Sigmoid colon (tissue), 6 donors: ENCODE measurements at regions not wholly inside any gene's neighbourhood (a gene's known extent, or its start where the extent isn't known, plus 50 kb on each side); places are given as distances from the start of the nearest gene placed in this dataset.

Experiments used
- DNase-seq: peaks from one replicate; pipeline ENCODE4 v3.0.0-alpha.2; 2019
- H3K27ac ChIP-seq, 4 donors: fragments of 200-600 bp; sonication (generic); one replicate each; pipeline ENCODE4 v1.5.1; 2016 to 2019; ENCODE audit warnings: mild to moderate bottlenecking in 1 of 4
- H3K27me3 ChIP-seq, 3 donors: fragments of 200-600 bp; sonication (generic); one replicate each; pipeline ENCODE4 v1.5.1; 2019; ENCODE audit warnings: mild to moderate bottlenecking in 1 of 3
- H3K36me3 ChIP-seq, 4 donors: fragments of 200-600 bp; sonication (generic); one replicate each; pipeline ENCODE4 v1.5.1; 2016 to 2019
- H3K4me1 ChIP-seq, 4 donors: fragments of 200-600 bp; sonication (generic); one replicate each; pipeline ENCODE4 v1.5.1; 2017 to 2019
- H3K4me3 ChIP-seq, 4 donors: fragments of 200-600 bp; sonication (generic); one replicate each; pipeline ENCODE4 v1.5.1; 2017 to 2019; ENCODE audit warnings: mild to moderate bottlenecking in 2 of 4, moderate library complexity in 1 of 4
- H3K9me3 ChIP-seq, 4 donors: fragments of 200-600 bp in 3 of 4; sonication (generic) in 3 of 4; one replicate each; pipeline versions ENCODE4 v1.5.1 to v1.6.1; 2013 to 2019
- EP300 ChIP-seq, 4 donors: sonication (generic); formaldehyde crosslinking; IDR thresholded peaks; one replicate each; pipeline ENCODE4 v1.6.1; 2017; ENCODE audit warnings: antibody characterized with exemption in 4 of 4
- POLR2A ChIP-seq, 2 donors: fragments of 450-650 bp; IDR thresholded peaks; one replicate each; pipeline ENCODE4 v1.6.1; 2016; ENCODE audit warnings: antibody characterized with exemption in 2 of 2, mild to moderate bottlenecking in 2 of 2, moderate library complexity in 2 of 2
- POLR2AphosphoS5 ChIP-seq, 4 donors: sonication (generic); formaldehyde crosslinking; IDR thresholded peaks; one replicate each; pipeline ENCODE4 v1.6.1; 2017; ENCODE audit warnings: antibody characterized with exemption in 4 of 4
- WGBS, 2 donors: extraction: QIAGEN DNeasy Blood & Tissue Kit; methylation state at CpG; one replicate each; pipeline ENCODE4 v1.1.7; 2013; 5-methylcytosine and 5-hydroxymethylcytosine counted together
- intact Hi-C: fragments of 100-400 bp; cut with DNase I; formaldehyde crosslinking; loops from one replicate; pipeline ENCODE4 v1.15.1; 2023
- TF ChIP-seq, protein P1 (sequence below), 4 experiments: fragments of 450-650 bp in 3 of 4; fragments of 200-600 bp in 1 of 4; IDR thresholded peaks; one replicate each; pipeline ENCODE4 v1.5.1; 2016 to 2019; ENCODE audit warnings: antibody characterized with exemption in 4 of 4, mild to moderate bottlenecking in 3 of 4, moderate library complexity in 2 of 4
- donor health status: healthy with polysubstance abuse.
- donor health status: healthy.

GRCh38 chr19:30074741-30075715 lies 133.0 kb downstream of the URI1 start:
- Histone ChIP-seq H3K9me3 (no peaks in the 10 kb centered on the region), H3K4me1 (peaks cover 0 to 20% (median 10%) of the 10 kb centered on the region in 4 donors), H3K27me3 (no peaks in the 10 kb centered on the region), H3K4me3 (no peak overlapping the region), H3K27ac (no peak overlapping the region), H3K36me3 (no peaks in the 10 kb centered on the region)
- intact Hi-C loops, result no loop called here
- TF ChIP-seq, protein P1, sequence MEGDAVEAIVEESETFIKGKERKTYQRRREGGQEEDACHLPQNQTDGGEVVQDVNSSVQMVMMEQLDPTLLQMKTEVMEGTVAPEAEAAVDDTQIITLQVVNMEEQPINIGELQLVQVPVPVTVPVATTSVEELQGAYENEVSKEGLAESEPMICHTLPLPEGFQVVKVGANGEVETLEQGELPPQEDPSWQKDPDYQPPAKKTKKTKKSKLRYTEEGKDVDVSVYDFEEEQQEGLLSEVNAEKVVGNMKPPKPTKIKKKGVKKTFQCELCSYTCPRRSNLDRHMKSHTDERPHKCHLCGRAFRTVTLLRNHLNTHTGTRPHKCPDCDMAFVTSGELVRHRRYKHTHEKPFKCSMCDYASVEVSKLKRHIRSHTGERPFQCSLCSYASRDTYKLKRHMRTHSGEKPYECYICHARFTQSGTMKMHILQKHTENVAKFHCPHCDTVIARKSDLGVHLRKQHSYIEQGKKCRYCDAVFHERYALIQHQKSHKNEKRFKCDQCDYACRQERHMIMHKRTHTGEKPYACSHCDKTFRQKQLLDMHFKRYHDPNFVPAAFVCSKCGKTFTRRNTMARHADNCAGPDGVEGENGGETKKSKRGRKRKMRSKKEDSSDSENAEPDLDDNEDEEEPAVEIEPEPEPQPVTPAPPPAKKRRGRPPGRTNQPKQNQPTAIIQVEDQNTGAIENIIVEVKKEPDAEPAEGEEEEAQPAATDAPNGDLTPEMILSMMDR (IDR thresholded peaks at IDR 0.05), result no peak
- TF ChIP-seq POLR2A (IDR thresholded peaks at IDR 0.05), result no peak
- no peak for TF ChIP-seq EP300 (IDR thresholded peaks at IDR 0.05)
- TF ChIP-seq POLR2AphosphoS5 (IDR thresholded peaks at IDR 0.05), result no peak
- 84 to 91% methylated on average over 12 of the region's 12 CpGs for WGBS, 2 donors
- peak; percentile 63 for DNase-seq

DNA sequence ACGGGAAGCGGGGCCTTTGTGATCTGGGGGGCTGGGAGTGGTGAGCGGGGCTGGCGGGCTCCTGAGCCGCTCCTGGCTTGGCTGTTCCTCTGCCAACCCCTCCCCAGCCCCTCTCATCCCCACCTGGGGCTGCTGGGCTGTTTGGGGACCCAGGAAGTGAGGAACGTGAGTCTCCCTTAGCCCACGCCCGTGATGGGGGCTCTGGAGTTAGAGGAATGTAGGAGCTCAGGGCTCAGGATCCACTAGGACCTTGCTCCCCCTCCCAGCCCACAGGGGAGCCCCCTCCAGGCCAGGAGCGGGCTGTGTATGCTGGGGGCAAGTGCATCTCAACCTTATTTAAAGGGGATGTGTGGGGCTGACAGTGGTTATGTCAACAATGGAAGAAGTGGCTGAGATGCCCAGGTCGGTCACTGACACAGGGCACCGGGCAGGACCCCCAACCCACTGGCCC lies 134.1 kb downstream of the URI1 start:
- intact Hi-C loops, result no loop called here

DNA sequence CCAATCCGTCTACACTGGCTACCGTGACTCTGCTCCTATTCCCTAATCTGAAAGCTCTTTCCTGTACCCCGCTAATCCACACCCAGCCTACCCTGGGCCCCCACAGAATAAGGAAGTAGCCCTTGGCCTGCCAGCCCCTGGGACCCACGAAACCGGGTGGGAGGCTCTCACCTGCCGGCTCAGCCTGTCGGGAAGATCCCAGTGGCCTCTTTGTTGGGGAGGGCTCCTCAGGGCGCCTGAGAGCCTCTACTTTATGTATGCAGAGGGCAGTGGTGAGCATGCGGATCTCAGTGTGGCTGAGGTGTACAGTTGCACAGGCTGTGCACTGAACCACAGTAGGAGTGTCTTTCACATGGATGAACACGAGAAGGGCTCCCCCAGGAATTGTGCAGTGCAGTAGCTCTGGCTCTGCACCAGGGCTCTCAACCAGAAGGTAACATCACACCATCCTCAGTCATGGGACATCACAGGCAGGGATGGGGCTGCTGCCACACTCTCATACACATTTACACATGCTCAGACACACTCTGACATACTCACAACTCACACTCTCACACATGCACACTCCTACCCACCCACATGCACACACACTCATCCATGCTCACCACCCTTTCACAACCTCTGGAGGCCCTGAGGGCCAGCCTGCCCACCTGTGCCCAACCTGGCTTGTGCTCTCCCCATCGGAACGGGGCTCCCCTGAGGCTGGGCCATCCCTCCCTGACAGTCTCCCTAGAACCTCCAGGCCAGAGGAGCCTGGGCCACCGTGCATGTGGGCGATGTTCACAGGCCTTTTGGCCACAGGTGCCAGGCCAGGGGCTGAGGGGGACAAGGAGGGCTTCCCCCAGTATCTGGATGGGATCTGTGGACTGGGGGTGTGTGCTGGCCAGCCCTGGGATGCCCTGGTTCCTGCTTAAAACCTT lies 135.0 kb downstream of the URI1 start:
- Histone ChIP-seq H3K9me3 (no peaks in the 10 kb centered on the region), H3K4me1 (peaks cover 0 to 1% (median 0%) of the 10 kb centered on the region in 4 donors), H3K36me3 (no peaks in the 10 kb centered on the region), H3K4me3 (no peak overlapping the region), H3K27ac (no peak overlapping the region), H3K27me3 (no peaks in the 10 kb centered on the region)
- WGBS, 2 donors, result 79 to 86% methylated on average over 14 of the region's 14 CpGs
- intact Hi-C loops, result no loop called here
- TF ChIP-seq EP300 (IDR thresholded peaks at IDR 0.05) (no peak), POLR2AphosphoS5 (IDR thresholded peaks at IDR 0.05) (no peak), POLR2A (IDR thresholded peaks at IDR 0.05) (no peak)
- TF ChIP-seq, protein P1 (IDR thresholded peaks at IDR 0.05), result no peak
- DNase-seq, result peak; percentile 63

More for the DNA sequence above, 134.1 kb downstream of the URI1 start:
- Histone ChIP-seq H3K36me3 (no peaks in the 10 kb centered on the region), H3K27ac (no peak overlapping the region), H3K4me3 (no peak overlapping the region), H3K4me1 (peaks cover 0 to 10% (median 4%) of the 10 kb centered on the region in 4 donors), H3K27me3 (no peaks in the 10 kb centered on the region), H3K9me3 (no peaks in the 10 kb centered on the region)
- DNase-seq, result peak; percentile 55
- TF ChIP-seq, protein P1 (IDR thresholded peaks at IDR 0.05), result no peak
- TF ChIP-seq EP300 (IDR thresholded peaks at IDR 0.05) (no peak), POLR2AphosphoS5 (IDR thresholded peaks at IDR 0.05) (no peak), POLR2A (IDR thresholded peaks at IDR 0.05) (no peak)
- 65 to 68% methylated on average over 11 of the region's 11 CpGs for WGBS, 2 donors

DNA sequence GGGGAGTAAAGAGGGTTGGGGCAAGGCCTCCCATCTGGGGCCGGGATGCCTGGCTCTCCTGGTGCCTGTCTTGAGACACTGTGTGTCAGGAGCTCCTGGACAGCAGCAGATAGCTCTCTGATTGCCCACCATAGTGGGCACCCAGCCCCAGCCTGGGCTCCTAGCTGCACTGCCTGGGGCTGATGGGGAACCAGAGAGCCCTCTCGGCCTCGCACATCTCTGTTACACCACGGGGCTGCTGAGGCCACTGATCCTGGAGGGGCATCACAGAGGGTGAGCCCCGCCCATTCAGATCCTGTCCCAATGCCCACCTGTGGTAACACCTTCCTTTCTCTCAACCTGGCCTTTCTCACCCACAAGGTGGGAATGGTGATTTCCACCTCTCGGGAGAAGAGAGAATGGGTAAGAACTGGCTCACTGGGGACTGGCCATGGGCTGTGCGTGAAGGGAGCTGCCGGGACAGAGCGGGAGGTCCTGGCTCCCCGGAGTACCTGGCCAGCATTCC lies 135.9 kb downstream of the URI1 start:
- 82 to 89% methylated on average over 10 of the region's 10 CpGs for WGBS, 2 donors
- intact Hi-C loops, result no loop called here
- Histone ChIP-seq H3K36me3 (no peaks in the 10 kb centered on the region), H3K27me3 (no peaks in the 10 kb centered on the region), H3K4me1 (no peaks in the 10 kb centered on the region), H3K4me3 (no peak overlapping the region), H3K27ac (no peak overlapping the region), H3K9me3 (no peaks in the 10 kb centered on the region)
- TF ChIP-seq, protein P1 (IDR thresholded peaks at IDR 0.05), result no peak
- no peak for TF ChIP-seq POLR2A (IDR thresholded peaks at IDR 0.05)
- no peak for TF ChIP-seq POLR2AphosphoS5 (IDR thresholded peaks at IDR 0.05)
- TF ChIP-seq EP300 (IDR thresholded peaks at IDR 0.05), result no peak
- peak; percentile 50 for DNase-seq
